Urinary bladder (tissue), 3 donors: ENCODE measurements at regions not wholly inside any gene's neighbourhood (a gene's known extent, or its start where the extent isn't known, plus 50 kb on each side); places are given as distances from the start of the nearest gene placed in this dataset.
"Not testable (repeated sequence)": the region's sequence is repeated elsewhere in the genome, so short reads cannot be mapped to it uniquely, and the experiment has no call there.

Experiments
- DNase-seq: peaks from one replicate; pipeline ENCODE4 v3.0.0-alpha.2; 2015; ENCODE audit errors: extremely low spot score
- H3K27ac ChIP-seq: one replicate; pipeline ENCODE4 v1.5.1; 2013; ENCODE audit warnings: low read depth, mild to moderate bottlenecking, moderate library complexity
- H3K36me3 ChIP-seq: one replicate; pipeline ENCODE4 v1.6.1; 2013; ENCODE audit warnings: mild to moderate bottlenecking, moderate library complexity; ENCODE audit not compliant: insufficient read depth
- H3K4me1 ChIP-seq: one replicate; pipeline ENCODE4 v1.6.1; 2013; ENCODE audit warnings: mild to moderate bottlenecking, moderate library complexity; ENCODE audit not compliant: insufficient read depth
- H3K4me3 ChIP-seq: one replicate; pipeline ENCODE4 v1.5.1; 2013; ENCODE audit warnings: low read depth, low read length
- WGBS: extraction: QIAGEN DNeasy Blood & Tissue Kit; methylation state at CpG from one replicate; pipeline ENCODE4 v1.1.7; 2013; 5-methylcytosine and 5-hydroxymethylcytosine counted together
- donor health status: healthy with polysubstance abuse.
- donor health status: healthy.

GRCh38 chr2:91503572-91503958 is 2812.1 kb downstream of the RPIA start:
- H3K36me3 ChIP-seq, H3K27ac ChIP-seq, H3K4me1 ChIP-seq, DNase-seq, H3K4me3 ChIP-seq: not testable (repeated sequence)
- WGBS = 75% methylated on average over 7 of the region's 8 CpGs

GRCh38 chr2:91503959-91504741 is 2812.7 kb downstream of the RPIA start:
- not testable (repeated sequence) for H3K36me3 ChIP-seq, DNase-seq, H3K27ac ChIP-seq, H3K4me3 ChIP-seq, H3K4me1 ChIP-seq
- 93% methylated on average over 13 of the region's 13 CpGs for WGBS

DNA sequence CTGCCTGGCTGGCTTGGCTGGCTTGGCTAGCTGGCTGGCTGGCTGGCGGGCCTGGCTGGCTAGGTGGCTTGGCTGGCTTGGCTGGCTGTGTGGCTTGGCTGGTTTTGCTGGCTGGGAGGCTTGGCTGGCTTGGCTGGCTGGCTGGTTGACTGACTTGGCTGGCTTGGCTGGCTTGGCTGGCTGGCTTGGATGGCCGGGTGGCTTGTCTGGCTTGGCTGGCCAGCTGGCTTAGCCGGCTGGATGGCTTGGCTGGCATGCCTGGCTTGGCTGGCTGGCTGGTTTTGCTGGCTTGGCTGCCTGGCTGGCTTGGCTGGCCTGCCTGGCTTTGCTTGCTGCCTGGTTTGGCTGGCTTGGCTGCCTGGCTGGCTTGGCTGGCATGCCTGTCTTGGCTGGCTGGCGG is 2817.3 kb downstream of the RPIA start:
- DNase-seq, H3K27ac ChIP-seq, H3K4me1 ChIP-seq, H3K4me3 ChIP-seq, H3K36me3 ChIP-seq: not testable (repeated sequence)
- WGBS = 81% methylated on average over 2 of the region's 4 CpGs

DNA sequence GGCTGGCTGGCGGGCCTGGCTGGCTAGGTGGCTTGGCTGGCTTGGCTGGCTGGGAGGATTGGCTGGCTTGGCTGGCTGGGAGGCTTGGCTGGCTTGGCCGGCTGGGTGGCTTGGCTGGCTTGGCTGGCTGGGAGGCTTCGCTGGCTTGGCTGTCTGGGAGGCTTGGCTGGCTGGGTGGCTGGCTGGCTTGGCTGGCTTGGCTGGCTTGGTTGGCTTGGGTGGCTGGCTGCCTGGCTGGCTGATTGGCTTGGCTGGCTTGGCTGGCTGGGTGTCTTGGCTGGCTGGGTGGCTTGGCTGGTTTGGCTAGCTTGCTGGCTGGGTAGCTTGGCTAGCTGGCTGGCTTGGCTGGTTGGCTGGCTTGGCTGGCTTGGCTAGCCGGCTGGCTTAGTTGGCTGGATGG is 2817.8 kb downstream of the RPIA start:
- H3K4me1 ChIP-seq, DNase-seq, H3K27ac ChIP-seq, H3K36me3 ChIP-seq, H3K4me3 ChIP-seq: not testable (repeated sequence)
- WGBS = 61% methylated on average over 3 of the region's 4 CpGs

- not testable (repeated sequence) for H3K4me3 ChIP-seq, H3K4me1 ChIP-seq, H3K36me3 ChIP-seq, H3K27ac ChIP-seq, DNase-seq
- 83% methylated on average over 2 of the region's 2 CpGs for WGBS
Observed at GRCh38 chr2:91511166-91511565, 2819.7 kb downstream of the RPIA start.

DNA sequence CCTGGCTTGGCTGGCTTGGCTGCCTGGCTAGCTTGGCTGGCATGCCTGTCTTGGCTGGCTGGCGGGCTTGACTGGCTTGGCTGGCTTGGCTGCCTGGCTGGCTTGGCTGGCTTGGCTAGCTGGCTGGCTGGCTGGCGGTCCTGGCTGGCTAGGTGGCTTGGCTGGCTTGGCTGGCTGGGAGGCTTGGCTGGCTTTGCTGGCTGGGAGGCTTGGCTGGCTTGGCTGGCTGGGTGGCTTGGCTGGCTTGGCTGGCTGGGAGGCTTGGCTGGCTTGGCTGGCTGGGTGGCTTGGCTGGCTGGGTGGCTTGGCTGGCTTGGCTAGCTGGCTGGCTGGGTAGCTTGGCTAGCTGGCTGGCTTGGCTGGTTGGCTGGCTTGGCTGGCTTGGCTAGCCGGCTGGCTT is 2824.5 kb downstream of the RPIA start:
- H3K27ac ChIP-seq, H3K36me3 ChIP-seq, H3K4me1 ChIP-seq, DNase-seq, H3K4me3 ChIP-seq: not testable (repeated sequence)
- whole genome bisulfite sequencing = 88% methylated on average over 2 of the region's 3 CpGs

DNA sequence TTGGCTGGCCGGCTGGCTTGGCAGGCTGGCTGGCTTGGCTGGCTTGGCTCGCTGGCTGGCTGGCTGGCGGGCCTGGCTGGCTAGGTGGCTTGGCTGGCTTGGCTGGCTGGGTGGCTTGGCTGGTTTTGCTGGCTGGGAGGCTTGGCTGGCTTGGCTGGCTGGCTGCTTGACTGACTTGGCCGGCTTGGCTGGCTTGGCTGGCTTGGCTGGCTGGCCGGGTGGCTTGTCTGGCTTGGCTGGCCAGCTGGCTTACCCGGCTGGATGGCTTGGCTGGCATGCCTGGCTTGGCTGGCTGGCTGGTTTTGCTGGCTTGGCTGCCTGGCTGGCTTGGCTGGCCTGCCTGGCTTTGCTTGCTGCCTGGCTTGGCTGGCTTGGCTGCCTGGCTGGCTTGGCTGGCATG is 2825.2 kb downstream of the RPIA start:
- DNase-seq, H3K36me3 ChIP-seq, H3K4me3 ChIP-seq, H3K27ac ChIP-seq, H3K4me1 ChIP-seq: not testable (repeated sequence)
- WGBS = 91% methylated on average over 5 of the region's 6 CpGs

DNA sequence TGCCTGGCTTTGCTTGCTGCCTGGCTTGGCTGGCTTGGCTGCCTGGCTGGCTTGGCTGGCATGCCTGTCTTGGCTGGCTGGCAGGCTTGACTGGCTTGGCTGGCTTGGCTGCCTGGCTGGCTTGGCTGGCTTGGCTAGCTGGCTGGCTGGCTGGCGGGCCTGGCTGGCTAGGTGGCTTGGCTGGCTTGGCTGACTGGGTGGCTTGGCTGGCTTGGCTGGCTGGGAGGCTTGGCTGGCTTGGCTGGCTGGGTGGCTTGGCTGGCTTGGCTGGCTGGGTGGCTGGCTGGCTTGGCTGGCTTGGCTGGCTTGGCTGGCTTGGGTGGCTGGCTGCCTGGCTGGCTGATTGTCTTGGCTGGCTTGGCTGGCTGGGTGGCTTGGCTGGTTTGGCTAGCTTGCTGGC is 2826.4 kb downstream of the RPIA start:
- DNase-seq, H3K4me1 ChIP-seq, H3K4me3 ChIP-seq, H3K27ac ChIP-seq, H3K36me3 ChIP-seq: not testable (repeated sequence)
- no CpG with 5 or more reads among the region's 1 CpG for WGBS

DNA sequence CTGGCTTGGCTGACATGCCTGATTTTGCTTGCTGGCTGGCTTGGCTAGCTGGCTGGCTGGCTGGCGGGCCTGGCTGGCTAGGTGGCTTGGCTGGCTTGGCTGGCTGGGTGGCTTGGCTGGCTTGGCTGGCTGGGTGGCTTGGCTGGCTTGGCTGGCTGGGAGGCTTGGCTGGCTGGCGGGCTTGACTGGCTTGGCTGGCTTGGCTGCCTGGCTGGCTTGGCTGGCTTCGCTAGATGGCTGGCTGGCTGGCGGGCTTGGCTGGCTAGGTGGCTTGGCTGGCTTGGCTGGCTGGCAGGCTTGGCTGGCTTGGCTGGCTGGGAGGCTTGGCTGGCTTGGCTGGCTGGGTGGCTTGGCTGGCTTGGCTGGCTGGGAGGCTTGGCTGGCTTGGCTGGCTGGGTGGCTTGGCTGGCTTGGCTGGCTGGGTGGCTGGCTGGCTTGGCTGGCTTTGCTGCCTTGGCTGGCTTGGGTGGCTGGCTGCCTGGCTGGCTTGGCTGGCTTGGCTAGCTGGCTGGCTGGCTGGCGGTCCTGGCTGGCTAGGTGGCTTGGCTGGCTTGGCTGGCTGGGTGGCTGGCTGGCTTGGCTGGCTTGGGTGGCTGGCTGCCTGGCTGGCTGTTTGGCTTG is 2827.0 kb downstream of the RPIA start:
- not testable (repeated sequence) for H3K27ac ChIP-seq, DNase-seq, H3K4me3 ChIP-seq, H3K36me3 ChIP-seq, H3K4me1 ChIP-seq
- 93% methylated on average over 5 of the region's 5 CpGs for WGBS

GRCh38 chr2:91519359-91519758 is 2827.9 kb downstream of the RPIA start:
- not testable (repeated sequence) for H3K4me3 ChIP-seq, H3K36me3 ChIP-seq, H3K27ac ChIP-seq, H3K4me1 ChIP-seq, DNase-seq
- WGBS = 88% methylated on average over 2 of the region's 3 CpGs

DNA sequence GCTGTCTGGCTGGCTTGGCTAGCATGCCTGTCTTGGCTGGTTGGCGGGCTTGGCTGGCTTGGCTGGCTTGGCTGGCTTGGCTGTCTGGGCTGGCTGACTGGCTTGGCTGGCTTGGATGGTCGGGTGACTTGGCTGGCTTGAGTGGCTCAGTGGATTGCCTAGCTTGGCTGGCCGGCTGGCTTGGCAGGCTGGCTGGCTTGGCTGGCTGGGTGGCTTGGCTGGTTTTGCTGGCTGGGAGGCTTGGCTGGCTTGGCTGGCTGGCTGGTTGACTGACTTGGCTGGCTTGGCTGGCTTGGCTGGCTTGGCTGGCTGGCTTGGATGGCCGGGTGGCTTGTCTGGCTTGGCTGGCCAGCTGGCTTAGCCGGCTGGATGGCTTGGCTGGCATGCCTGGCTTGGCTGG is 2828.4 kb downstream of the RPIA start:
- not testable (repeated sequence) for DNase-seq, H3K4me1 ChIP-seq, H3K4me3 ChIP-seq, H3K36me3 ChIP-seq, H3K27ac ChIP-seq
- 92% methylated on average over 2 of the region's 5 CpGs for WGBS

GRCh38 chr2:91520523-91520922 is 2829.1 kb downstream of the RPIA start:
- not testable (repeated sequence) for H3K36me3 ChIP-seq, H3K27ac ChIP-seq, H3K4me1 ChIP-seq, DNase-seq, H3K4me3 ChIP-seq
- WGBS = 89% methylated on average over 3 of the region's 3 CpGs

- not testable (repeated sequence) for DNase-seq, H3K4me3 ChIP-seq, H3K36me3 ChIP-seq, H3K27ac ChIP-seq, H3K4me1 ChIP-seq
- WGBS = 91% methylated on average over 4 of the region's 7 CpGs
Observed at GRCh38 chr2:91520972-91521535, 2829.6 kb downstream of the RPIA start.

- not testable (repeated sequence) for H3K4me3 ChIP-seq, DNase-seq, H3K27ac ChIP-seq, H3K36me3 ChIP-seq, H3K4me1 ChIP-seq
- 84% methylated on average over 2 of the region's 4 CpGs for WGBS
Observed at GRCh38 chr2:91521944-91522343, 2830.5 kb downstream of the RPIA start.
